HG02938 (cell line): ENCODE measurements at regions not wholly inside any gene's neighbourhood (a gene's known extent, or its start where the extent isn't known, plus 50 kb on each side); places are given as distances from the start of the nearest gene placed in this dataset.
A peak's percentile ranks its signal among the peaks of the same experiment; 100 is the strongest.

ENCODE experiments used
- ATAC-seq: cut with Tn5 transposase; IDR thresholded peaks from one replicate; pipeline ENCODE4 v1.9.1; 2021; ENCODE audit warnings: mild to moderate bottlenecking, moderate library complexity; ENCODE audit not compliant: unreplicated experiment

DNA sequence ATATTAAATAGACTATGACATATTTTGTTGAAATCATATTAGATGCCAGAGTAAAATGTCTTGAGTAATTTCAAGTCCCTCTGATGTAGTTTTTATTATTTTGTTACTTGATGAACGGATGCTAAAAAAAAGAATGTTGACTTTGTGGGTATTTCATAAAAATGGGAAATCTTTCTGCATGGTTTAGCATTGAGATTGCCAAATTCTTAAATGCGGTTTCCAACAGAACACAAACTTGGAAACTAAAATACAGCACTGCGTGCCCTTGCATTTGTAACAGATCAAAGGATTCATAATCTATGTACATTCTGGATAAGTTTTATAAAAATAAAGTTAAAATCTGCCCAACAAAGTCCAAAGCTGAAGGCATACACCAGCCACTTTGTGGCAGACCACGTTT, 425.5 kb upstream of the DAB2 start:
- no peak for ATAC-seq

DNA sequence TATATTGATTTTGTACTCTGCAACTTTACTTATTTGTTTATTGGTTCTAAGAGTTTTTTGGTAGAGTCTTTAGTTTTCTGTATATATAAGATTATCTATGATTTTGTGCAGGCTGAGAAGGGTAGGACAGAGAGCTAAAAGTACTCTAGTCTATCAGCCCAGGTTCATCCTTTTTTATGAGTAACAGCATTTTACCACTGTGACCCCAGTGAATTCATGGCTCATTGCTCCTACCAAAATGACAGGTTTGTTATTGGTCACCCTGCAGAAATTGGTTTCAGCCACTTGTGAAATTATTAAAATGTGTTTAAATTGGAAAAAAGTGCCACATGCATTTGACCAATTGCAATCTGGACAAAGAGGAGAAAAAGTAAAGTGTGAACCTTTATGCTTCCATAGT, 421.4 kb upstream of the DAB2 start:
- peak; percentile 53 for ATAC-seq

DNA sequence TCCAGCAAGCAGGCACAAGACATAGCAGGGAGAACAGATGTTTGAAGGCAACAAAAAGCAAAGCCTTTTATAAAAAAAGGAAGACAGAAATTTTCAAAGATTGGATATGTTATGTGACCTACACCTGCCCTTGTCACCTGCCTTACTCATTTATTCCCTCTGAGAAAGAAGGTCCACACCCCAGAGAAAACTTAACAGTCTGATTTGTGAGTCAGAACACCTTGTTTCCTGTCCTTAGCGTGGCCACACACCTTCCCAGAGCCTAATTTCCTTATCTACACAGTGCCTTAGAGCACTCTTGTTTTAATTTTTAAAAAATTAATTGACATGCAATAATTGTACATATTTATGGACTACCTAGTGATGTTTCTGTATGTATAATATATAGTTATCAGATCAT, 419.0 kb upstream of the DAB2 start:
- no peak for ATAC-seq

DNA sequence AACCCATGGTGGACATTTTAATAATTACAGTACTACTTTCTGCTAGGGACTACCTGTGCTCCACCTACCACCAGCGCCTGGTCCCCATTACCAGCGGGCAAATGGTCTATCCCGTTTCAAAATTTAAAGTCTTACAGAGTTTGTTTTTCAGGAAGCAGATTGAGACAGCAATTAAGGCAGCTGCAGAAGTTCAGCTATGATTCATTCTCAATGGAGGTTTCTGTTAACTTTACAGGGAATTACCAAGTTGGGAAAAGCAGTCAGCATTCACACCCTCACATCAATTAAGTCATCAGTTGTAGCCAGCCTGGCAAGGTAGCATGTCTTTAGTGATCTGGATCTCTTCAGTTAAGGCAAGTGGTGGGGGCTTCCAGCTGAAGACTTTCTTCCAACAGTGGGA, 410.6 kb upstream of the DAB2 start:
- ATAC-seq = no peak

DNA sequence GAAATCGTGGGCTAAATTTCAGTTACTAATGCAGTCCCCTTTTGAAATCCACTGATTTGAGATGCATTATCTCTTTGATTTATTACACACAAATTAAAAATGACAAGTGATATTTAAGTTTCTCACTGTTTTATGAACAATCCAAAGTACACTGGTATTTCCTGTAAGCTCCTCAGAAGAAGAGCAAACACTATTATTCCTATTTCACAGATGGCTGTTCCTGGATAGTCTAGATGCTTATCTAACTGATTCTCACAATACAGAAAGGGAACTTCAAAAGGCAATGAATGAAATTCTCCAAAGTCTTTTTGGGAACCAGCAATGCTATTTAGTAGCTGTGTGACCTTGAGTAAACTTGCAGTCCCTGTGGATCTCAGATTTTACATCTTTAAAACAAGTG, 404.7 kb upstream of the DAB2 start:
- ATAC-seq = no peak

DNA sequence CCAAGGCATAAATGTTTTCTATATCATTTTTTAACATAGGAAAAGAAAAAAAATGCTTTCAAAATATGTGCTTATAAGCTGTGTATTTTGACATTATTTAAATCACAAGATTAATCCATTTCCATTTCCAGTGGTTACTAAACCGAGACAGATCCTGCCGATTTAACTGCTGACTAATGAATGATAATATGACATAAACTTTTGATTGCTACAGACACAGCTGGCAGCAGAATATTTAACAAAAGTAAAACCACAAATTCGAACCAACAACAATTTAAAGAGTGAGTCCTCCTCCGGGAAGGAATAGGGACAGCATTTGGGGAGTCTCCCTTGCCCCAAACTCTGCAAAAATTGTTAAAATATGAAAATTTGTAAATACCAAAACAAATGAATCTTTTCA, 401.3 kb upstream of the DAB2 start:
- ATAC-seq = no peak

DNA sequence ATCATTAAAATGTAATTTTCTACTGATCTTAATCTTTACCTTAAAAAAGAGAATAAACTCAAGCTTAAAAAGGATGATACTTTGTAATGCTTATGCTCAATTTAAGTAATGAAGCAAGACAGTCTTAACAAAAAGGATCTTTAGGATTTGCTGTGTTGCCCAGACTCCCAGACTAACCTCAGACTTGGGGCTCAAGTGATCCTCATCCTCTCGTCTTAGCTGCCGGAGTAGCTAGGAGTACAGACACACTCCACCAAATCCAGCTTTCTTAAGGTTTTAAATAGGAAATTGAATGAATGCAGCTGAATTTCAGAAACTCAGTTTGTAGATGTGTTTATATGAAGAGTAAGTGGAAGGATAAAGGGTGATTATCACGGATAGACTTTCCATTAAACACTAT, 400.5 kb upstream of the DAB2 start:
- no peak for ATAC-seq

DNA sequence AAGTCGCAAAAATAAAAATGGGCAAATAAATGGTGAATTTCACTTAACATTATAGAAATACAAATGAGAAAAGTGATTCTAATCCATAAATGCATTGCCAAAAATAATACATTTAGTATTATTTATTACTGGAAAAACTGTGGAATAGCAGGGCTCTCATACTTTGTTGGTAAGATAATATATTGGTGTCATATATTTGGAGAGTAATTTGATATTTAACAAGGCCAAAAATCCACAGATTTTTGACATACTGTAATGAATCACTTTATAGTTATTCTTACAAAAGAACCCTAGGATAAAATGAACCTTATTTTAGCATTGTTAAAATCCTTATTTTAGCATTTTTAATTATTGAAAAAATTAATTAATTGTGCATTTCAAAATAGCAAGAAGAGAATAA, 397.2 kb upstream of the DAB2 start:
- ATAC-seq = no peak

DNA sequence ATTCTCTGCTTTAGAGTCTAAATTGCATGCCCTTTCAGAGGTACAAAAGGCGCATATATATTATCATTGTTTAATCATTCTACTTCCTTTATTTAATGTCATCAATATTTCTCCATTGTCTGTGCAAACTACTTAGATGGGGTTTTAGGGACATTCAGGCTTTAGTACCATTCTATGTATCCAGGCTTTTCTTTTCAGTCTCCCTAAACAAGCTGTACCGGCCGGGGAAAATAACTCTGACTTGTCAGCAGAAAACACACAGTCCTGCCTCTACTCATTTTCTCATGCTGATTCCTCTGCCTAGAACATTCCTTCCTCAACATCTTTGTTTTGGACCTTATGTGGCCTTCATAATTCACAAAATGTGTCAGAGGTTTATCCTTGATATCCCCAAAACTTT, 392.1 kb upstream of the DAB2 start:
- no peak for ATAC-seq

DNA sequence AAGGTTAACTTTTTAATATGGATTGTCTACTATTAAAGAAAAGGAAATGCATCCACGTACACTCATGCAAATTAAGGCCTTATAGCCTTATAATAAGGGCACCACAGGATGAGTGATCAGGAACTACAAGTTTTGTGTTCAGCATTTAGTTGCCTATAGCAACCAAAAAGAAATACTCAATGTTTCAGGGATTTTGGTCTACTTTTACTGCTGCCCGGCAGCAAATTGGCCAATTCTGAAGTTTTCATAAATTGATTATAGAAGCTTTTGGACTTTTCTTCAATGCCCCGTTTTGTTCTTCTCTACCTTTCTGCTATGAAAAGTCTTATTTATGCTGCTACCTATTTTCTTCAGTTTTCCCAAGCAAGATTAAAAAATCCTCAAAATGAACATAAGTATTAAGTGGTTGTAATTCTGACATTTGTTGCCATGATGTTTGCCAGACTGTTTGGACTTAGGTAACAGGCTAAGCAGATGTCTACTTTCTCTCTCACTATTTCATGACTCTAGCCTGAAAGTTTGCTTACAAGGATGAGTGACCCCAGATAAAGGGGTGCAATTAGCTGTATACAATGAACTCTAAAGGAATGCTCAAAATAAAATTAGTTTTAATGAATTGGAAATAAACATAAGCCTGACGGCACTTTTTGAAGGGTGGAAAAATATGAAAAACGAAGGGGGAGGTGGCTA, 391.5 kb upstream of the DAB2 start:
- ATAC-seq = no peak

DNA sequence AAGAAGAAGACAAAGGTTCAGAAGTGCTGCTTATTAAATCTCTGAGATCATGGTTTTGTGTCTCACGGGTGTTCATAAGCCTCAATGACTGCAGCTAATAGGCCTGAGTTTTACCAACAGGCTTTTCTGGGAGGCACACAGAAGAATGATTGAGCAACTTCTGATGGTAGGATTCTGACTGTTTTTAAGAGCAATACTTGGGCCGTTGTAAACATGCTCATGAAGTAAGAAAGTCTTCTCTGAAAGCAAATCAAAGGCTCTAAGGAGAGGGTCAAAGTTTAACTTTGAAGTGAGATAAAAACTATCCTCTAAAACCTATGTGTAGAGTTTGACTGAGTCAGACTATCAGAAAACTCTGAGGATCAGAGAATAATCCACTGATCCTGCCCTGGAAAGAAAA, 390.9 kb upstream of the DAB2 start:
- ATAC-seq = no peak

DNA sequence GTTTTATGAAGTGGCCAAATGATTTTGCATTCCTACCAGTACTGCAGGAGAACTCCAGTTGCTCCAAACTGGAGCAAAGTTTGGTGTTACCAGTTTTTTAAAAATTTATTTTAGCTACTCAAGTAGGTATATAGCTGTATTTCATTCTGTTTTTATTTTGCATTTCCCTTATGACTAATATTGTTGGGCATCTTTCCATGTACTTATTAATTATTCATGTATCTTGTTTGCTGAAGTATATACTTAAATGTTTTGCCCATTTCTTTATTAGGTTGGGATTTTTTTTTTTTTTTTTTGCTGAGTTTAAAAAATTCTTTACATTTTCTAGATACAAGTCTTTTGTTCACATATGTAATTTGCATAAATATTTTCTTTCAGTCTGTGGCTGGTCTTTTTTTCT, 386.6 kb upstream of the DAB2 start:
- ATAC-seq = no peak

DNA sequence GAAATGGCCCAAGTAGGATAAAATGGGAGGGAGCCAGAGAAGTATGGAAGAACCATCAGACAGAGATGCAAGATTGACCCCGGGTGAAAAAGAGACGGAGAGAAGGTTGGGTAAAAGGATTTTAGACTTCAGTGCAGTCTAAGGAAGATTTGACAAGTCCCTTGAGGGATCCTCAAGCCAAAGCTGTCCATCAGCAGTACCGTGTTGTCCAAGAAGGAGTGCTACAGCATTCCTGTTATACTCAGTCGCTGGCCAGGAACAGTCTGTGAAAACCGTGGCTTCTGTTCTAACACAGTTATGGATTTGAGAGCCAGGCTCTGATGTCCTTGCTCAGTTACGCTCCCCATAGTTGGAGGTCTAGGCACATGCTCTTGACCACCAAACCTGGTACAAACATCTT, 383.9 kb upstream of the DAB2 start:
- ATAC-seq = no peak

DNA sequence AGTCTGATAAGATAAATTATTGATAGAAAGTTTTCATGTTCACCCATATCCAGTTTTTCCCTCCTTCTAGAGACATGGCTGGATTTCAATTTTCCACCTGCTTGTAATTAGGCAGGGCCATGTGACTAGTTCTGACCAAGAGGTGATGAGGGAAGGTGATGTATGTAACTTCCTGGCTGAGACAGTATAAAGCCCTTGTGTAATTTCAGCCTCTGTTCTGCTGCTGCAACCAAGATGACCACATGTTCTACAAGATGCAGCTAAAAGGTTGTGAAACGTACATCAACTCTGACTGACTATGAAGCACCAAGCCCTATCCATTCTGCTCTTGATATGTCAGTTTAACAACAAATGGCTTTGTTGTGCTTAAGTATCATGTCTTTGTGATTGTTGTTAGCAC, 376.5 kb upstream of the DAB2 start:
- ATAC-seq = no peak

DNA sequence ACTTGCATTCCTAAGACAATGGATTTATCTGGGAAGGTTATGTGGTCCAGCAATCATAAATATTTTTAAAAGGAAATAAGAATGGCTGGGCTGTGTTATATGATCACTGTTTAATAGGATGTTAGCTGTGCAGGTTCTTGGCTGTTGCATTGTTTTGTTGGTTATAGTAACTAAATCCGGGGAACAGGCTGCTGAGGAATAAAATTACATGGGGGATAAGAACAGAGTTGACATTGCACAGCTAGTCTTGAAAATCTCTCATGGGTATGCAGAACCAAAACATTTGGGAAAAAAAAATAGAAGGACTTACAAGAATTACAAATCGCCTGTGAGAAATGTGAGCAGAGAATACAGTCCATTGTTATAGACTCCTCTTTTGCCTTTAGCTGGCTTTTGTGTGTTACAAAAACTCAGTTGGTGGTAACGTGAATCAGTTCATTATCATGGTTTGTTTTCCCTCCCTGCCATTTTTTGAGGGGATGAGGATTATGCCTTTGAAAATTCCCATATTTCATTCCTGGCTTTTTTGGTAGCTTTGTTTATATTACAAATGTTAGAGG, 375.3 kb upstream of the DAB2 start:
- ATAC-seq = no peak

DNA sequence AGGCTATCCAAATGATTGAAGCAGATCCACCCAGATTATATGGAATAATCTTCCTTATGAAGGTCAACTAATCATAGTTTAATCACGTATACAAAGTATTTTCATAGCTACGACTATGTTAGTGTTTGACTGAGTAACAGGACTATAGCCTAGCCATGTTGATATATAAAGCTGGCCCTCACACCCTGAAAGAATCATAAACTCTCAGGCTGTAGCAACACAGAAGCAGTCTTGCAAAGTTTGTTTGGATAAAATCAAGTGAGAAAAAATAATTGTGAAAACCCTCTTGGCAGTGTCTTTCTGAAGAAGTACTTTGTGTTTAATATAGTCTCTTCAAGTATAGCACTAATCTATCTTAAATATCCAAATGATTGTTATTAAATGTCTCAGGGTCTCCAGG, 374.5 kb upstream of the DAB2 start:
- ATAC-seq = no peak

DNA sequence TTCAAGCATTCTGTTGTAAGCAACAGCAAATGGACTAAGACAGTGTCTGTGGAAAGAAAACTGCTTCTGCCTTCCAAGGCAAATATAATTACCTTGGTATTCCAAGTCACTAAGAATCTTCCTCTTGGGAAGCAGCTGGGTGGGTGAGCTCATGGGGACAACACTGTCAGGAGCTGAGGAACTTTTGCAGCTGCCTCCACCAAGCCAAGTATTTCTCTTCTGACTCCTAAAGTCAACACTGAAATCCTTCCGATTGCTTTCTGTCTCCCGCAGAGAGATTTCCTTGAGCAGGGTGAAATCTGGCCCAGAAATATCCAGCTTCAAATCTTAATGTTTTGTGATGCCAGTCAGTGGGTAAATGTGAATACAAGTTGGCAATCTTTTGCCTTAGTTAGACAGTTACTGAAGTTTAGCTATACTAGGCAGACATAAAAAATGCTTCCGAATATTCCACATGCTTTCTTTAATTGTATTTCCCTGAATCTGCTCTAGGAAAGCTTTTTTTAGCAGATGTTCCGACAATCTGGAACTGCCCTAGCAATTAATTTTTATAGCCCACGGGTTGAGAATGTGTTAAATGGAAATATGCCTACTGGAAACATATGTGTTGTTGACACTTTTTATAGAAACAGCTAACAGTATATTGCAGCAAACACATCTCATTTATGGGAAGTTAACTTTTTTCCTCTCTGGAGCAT, 369.9 kb upstream of the DAB2 start:
- ATAC-seq = no peak

DNA sequence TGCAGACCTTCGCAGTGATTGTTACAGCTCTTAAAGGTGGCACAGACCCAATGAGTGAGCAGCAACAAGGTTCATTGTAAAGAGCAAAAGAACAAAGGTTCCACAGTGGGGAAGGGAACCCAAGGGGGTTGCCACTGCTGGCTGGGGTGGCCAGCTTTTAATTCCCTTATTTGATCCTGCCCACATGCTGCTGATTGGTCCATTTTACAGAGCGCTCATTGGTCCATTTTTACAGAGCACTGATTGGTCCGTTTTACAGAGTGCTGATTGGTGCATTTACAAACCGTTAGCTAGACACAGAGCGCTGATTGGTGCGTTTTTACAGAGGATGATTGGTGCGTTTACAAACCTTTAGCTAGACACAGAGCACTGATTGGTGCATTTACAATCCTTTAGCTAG, 360.6 kb upstream of the DAB2 start:
- ATAC-seq = no peak

DNA sequence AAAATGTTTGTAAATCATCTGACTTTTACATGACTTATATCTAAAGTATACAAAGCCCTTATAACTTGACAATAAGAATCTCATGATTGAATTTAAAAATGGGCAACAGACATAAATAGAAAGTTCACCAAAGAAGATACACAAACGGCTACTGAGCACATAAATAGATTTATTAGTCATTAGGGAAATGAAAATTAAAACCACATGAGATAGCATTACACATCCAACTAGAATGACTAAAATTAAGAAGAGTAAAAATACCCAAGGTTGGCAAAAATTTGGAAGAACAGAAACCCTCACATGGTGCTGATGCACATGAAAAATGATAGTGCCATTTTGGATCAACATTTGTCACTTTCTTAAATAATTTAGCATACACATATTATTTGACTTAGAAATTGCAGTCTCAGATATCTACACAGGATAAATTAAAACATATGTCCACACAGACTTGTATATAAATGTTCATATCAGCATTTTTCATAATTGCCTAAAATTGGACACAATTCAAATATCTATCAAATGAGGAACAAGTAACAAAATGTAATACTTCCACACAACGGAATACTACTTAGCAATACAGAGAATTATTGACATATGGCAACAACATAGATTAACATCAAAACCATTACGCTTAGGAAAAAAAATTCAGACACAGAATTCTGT, 359.1 kb upstream of the DAB2 start:
- no peak for ATAC-seq

DNA sequence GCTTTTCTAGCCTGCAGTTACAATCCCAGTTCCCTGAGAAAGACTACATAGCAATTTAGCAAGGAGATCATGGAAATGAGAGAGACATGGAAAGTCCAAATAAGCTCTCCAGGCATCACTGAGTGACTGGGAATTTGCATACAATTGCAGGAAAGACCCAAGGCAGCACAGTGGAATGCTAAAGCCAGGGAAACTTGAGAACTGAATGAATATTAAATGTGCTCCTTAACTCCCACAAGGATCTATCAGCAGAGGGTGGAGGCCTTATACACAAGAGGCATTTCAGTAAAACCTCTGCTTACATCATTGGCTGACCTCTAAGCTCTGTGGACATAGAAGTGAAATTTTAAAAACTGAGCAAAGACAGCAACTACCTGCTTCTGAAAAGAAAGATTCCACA, 355.6 kb upstream of the DAB2 start:
- no peak for ATAC-seq

DNA sequence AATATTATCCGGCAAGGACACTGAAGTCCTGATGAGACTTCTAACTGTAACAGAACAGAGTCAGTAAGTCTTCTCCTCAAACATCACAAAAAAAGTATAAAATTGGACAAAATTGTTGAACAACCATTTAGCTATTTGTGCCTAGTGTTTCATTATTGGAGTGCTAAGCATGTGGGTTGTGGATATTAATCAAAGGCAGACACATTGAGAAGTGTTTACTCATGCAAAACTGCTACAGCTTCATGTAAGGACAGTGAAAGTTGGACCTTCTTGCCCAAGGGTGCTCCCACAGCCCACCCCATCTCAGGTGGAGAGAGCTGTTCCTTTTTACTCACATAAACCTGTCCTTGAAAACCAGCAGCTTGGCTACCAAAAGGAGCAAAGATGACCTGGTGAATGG, 355.1 kb upstream of the DAB2 start:
- ATAC-seq = no peak

DNA sequence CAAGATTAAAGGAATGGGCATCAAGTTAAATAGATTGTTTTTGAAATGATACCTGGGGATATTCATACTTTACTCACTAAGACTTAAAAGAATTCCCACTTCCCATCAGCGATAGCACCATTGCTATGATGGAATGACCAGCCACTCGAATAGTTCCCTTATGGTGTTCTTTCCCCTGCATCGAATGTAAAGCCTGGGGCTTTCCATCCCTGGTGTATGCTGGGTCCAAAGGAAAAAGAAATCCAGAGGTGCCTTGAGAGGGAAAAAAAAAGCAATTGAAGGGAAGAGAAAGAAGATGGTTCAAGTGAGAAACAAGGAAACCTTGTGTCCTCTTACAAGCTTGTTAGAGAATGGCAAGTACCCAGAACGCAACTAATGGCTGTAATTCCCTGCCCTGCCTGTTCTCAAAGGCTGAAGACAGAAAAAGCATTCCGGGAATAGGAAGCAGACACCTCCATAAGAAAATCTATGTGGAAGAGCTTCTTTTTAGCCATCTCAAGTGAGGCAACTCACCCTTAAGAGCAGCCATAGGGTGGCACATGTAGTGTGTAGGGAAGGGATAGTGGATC, 351.1 kb upstream of the DAB2 start:
- ATAC-seq = no peak
